Fibroblast of gingiva (primary cell): ENCODE measurements at regions not wholly inside any gene's neighbourhood (a gene's known extent, or its start where the extent isn't known, plus 50 kb on each side); places are given as distances from the start of the nearest gene placed in this dataset.
A peak's percentile ranks its signal among the peaks of the same experiment; 100 is the strongest.
"Not testable (repeated sequence)": the region's sequence is repeated elsewhere in the genome, so short reads cannot be mapped to it uniquely, and the experiment has no call there.

Experiments
- DNase-seq: peaks from one replicate; pipeline ENCODE4 v3.0.0-alpha.2; 2011; ENCODE audit warnings: low read depth

DNA sequence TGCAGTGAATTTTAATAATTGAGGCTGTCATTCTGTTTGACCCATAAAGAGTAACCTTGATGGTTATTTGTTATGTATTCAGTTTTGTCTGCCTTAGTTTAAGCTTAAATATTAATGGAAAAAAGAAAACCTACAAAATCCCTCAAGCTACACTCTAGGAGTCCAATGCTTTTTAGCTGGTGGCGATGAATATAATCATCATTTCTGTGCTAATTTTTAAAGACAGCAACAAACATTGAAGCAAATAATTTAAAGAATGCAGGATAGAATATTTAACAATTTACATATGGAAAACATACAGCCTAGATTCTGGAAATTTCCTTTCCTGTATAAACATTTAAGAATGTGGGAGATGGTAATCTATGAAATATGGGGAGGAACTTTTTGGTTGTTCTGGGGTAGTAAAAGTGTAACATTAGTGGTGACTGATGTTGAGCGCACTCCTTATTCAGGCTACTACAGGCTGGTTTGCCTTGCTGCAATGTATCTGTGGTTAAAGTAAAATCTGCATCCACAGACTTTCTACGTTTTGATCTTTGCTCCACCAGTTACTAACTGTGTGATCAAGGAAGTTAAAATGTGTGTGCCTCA lies 287.9 kb upstream of the DEFB112 start:
- no peak for DNase-seq

DNA sequence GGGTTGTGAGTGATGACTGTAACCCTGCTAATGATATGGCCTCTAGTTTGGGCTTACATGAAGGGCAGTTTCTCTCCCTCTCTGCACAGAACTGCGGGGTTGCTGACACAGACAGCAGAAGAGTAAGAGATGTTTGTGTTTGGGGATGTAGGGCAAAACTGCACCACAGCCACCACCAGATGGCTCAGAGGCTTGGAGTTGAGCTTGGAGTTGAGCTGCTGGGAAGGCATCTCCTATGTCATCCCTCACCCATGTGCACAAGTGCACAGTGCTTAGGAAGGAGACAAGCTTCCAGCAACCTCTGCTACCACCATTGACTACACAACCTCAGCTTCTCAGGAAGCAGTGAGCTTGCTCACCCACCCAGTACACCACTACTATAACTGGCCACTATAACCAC lies 303.9 kb upstream of the DEFB112 start:
- no peak for DNase-seq

DNA sequence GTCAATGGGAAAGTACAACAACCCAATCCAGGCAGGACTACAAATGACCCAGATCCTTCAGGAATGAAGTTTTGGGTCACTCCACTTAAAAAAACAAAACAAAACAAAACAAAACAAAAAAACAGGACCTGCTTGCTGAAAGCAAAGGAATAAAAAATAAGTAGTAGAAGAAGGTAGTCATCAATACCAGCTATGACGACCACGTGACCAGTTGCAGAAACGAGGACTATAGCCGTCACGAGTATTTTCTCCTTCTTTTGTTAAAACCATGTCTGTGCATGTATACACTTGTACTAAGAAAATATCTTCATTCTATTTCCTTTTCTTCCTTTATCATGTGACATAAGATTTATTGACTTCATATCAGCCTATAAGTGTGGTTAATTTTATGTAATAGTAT lies 308.4 kb upstream of the DEFB112 start:
- DNase-seq = no peak

DNA sequence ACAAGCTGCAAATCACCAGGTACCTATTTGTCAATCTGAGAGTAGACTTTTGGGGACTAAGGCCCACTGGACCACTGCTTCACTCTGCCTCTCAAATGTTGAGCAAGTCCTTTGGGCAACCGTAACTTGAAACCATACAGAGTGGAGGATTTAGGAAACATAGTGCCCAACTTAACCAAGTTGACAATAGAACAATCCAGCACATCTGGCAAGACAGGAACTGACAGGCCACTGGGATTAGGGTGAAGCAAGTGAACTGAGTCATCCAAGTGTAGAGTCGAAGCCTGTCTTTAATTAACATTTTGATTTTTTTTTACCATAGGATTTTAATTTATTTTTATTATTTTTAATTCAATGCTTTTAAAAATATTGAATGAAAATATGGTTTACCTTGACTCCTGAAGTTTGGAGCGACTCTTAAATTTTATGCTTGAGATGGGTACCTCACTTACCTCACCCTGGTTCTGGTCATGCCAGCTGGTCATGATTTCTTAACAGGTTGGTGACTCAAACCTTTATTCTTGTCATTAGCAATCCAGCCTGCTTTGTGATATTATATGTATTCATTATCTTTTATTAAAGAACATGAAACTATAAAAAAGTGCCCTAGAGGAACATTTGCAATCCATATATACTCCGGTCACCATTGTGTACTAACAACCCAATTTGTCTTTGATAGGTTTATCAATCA lies 312.1 kb upstream of the DEFB112 start:
- DNase-seq = peak; percentile 8

DNA sequence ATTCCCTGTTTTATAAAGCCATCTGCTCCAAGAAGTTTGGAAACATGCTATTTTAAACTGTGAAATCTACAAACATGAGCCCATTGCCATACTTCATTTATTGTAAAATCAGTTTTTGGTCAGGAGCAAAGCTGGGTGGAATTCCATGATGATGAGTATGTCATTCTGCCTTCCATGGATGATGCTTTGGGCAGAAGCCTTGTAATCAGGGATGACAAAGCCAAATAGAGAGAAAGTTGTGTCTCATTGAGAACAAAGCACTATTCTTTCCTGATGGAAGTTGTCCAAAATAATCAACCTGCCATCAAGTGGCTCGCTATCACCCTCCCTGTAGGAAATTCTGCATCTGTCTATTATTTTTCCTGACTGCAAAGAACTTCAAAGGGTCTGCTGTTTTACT lies 313.0 kb upstream of the DEFB112 start:
- no peak for DNase-seq

DNA sequence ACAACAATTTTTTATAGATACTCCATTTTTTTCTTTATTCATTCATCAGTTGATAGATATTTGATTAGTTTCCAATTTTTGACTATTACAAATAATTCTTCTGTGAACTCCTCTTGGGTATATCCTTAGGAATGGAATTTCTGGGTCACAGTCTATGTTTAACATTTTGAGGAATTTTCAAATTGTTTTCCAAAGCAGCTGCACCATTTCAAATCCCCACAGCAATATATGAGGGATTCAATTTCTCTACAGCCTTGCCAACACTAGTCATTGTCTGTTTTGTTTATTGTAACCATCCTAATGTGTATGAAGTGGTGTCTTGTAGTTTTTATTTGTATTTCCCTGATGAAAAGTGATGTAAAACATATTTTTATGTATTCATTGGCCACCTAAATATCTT lies 320.3 kb upstream of the DEFB112 start:
- no peak for DNase-seq

DNA sequence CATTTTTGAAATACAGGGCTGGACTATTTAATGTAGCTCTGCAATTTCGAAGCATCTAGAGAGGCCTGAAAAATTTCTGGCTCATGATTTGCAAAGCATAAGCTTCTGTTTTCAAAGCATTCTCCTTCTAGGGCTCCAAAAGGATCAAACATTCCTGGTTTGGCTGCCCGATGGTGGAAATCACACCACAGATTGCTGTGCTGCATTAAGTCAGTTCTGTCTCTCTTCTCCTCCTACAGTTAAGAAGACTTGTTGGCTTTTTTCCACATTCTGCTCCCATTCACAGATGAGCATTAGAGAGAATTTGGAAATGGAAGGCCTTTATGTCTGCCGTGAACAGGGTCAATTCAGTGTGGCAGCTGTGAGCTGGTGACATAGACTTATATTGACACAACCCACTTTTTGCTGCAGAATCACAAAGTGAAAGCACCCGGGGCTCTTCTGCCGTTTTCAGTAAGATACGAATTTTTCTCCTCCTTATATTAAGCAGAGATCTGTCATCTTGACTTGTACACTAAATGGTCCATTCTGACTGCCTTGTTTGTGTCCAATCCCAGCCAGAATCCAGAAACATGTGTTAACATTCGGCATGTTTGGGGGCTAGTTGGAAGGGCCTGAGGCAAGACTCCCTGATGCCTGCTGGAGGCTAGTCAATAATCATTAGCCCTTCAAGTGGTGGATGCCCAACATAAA lies 330.8 kb upstream of the DEFB112 start:
- no peak for DNase-seq

DNA sequence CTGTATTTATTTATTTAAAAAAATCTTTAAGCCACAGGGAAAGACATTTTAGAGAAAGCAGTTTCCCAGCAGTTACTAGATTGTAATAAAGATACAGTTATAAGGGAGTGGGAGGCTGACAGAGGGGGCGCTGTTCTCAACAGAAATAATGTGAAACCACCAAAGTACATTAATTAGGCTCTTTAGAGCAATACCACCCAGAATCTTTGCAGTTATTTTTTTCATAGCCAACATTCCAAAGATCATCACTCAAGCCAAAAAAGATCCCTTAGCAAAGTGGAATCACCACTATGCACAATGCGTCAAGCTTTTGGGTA lies 331.3 kb upstream of the DEFB112 start:
- DNase-seq = no peak

DNA sequence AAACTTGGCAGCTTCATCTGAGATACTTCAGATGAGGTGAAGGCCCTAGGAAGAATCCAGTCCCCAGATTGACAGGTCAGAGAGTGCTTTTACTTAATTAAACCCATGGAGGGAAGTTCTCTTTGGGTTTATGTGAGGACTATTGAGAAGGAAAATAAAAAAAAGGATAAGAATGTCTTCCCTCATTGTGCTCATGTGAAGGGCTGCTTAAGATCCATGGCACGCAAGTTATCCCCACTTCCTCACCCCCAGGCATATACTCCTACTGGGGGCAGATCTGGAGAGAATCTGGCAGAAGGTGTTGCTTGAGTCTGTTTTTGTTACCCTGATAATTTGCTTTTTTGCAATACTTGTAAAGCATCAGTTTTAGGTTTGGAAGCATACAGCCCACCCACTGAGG lies 322.9 kb upstream of the TFAP2D start:
- DNase-seq = no peak

DNA sequence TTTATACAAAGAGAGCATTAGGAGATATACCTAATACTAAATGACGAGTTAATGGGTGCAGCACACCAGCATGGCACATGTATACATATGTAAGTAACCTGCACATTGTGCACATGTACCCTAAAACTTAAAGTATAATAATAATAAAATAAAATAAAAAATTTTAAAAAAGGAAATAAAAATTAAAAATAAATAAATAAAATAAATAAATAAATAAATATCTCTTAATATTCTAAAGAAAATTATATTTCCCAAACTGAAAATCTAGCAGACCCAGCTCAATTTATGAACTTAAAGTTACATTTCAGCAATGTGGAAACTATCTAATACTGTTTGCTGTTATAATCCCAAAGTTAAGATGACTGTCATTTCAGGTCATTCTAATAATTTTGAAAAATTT lies 319.2 kb upstream of the TFAP2D start:
- DNase-seq = not testable (repeated sequence)

DNA sequence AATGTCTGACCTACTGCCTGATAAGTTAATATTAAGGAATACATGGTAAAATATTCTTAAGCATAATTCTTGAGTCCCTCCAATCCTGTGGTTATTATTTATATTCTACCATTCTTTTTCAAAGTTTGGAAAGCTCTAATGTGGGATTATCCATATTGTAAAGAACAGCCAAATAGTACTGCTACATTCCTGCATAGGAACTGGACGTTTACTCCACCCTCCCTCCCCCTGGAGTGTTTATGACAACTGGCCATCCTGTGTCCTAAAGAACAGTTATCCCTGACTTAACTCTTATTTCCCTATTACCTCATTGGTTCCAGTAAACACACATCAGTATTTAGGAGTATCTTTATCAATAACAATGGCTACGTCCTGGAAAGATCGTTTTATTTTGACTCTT lies 308.7 kb upstream of the TFAP2D start:
- DNase-seq = no peak

DNA sequence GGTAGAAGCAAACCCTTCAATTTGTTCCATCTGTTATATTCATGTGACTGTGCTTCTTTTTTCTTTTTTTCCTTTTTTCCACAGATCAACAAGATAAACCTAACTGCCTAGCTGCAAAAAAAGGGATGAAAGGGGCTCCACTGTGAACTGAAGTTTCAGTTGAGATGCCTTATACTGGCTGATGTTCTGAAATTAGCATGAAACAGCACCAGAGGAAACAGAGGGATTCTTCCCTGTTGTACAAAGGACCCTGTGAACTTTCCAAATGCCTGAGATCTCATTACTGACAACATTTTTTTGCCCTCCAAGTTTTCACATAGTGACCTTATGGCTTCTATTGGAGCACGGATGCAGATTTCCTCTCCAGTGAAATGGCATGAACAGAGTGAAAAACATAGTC lies 302.7 kb upstream of the TFAP2D start:
- no peak for DNase-seq

DNA sequence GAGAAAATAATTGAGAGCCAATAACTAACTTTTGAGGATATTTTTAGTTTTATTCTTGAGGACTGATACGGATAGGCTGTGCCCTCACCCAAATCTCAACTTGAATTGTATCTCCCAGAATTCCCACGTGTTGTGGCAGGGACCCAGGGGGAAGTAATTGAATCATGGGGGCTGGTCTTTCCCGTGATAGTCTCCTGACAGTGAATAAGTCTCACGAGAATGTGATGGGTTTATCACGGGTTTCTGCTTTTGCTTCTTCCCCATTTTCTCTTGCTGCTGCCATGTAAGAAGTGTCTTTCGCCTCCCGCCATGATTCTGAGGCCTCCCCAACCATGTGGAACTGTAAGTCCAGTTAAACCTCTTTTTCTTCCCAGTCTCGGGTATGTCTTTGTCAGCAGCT lies 292.3 kb upstream of the TFAP2D start:
- not testable (repeated sequence) for DNase-seq

DNA sequence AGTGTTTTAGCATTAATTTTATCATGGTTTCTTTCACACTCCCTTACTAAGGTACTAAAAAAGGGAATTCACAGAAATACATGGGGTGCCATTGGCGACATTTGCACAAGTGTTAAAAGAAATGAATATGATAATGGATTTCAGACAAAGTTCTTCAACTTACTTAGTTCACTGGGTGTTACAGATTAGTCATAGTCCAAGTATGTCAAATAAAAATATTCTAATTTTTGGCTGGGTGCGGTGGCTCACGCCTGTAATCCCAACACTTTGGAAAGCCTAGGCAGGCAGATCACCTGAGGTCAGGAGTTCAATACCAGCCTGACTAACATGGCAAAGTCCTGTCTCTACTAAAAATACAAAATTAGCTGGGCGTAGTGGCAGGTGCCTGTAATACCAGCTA lies 286.1 kb upstream of the TFAP2D start:
- no peak for DNase-seq

DNA sequence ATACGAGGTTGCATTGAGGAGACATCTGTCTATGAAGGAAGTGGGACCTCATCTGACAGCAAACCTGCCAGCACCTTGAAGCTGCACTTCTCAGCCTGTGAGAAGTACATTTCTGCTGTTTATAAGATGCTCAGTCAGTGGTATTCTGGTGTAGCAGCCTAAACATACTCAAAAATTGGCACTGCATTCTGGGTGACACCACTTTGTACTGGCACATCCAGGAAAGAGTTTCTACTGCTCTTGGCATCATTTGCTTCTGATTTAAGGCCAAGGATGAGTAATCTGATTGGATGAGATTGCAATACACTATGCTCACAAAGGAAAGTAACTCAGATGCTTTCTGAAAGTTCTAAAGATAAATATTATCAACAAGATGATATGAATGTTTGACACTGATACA lies 275.4 kb upstream of the TFAP2D start:
- no peak for DNase-seq

DNA sequence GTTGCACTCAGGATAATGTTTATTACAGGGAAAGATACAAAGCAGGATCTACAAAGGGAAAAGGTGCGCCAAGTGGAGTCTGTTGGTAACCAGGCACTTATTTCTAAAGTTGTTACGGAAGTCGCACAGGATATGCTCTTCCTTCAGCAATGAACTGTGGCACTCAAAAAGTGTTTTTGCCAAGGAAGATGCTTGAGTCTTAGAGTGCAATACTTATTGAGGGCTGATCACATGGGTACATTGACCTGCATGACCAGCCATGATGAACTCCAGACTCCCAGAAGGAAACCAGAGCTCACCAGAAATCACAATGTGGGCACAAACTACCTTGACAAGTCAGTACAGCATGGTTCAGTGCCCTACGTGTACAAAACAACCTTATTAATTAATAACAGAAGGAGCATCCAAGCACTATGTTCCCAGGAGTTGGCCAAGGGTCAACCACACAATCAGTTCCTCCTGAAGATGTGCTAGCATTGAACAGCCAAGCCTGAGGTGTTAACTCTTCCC lies 270.7 kb upstream of the TFAP2D start:
- DNase-seq = no peak

DNA sequence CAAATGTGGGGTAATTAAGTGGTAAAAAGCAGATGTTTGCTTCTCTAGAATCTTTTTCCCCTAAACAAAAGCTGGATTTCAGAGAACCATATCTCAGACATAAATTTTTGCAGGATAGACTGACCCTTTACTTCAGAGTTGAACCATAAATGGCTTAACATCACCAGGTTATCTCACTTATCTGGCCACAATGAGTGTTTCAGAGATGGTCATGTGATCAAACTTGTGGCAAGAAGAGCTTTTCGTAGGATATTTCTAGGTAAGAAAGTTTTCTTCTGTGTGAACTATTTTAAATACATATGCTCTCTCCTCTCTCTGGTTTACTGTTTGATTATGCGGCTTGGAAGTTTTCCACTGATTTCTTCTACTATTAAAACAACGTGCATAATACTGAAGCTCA lies 270.2 kb upstream of the TFAP2D start:
- no peak for DNase-seq

DNA sequence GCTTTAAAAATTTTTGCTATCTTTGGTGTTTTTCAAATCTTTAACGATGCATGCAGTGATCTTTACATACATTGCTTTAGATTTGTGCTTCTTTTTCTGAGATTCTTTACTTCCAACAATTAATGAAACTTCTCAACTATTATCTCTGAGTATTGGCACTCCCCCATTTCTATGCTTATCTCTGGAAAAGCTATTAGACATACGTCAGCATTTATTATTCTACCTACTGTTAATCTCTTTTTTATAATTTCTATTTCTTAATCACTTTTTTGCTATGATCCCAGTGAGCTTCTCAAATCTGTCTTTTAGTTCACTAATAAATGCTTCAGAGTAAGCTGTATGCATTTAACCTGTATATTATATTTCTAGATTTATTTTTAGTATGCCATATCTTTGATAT lies 264.2 kb upstream of the TFAP2D start:
- no peak for DNase-seq

DNA sequence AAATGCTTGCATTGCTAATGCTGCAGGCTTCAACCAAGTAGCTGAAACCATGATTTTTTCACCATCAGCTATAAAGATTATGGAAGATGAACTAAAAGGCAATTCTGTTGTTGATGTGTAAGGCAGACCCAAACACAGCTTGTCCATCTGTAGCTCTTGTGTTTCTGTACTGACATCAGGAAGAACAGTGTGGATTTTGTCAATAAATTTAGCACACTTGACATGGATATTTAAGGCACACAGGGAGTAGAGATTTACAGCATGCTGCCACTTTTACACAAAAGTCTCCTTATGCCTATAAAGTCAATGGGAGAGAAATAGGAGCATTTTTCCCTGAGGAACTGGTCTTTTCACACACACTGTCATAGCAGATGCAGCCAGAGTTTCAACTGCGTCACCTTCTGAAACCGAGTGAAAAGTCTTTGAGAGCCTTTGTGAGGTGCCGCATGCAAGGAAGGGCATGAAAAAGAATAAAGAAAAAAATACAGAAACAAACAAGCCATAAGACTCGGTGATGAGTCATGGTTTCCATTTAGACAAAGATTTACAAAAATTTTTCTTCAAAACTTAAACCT lies 261.4 kb upstream of the TFAP2D start:
- DNase-seq = no peak

DNA sequence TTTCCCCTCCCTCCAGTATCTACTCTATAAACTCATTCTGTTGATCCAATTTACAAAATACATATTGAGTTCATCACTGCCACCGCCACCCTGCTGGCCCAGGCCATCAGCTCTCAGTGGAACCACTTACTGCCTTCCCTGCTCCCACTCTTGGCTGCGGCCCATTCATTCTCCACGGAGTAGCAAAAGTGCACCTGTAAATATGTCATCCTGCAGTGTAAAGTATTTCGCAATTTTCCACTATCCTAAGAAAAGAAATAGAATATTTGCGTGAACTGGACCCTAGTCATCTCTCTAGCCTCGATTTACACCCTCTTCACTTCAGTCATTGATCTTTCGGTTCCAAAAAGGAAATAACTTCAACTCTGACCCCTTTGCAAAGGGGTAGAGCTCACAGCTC lies 258.3 kb upstream of the TFAP2D start:
- DNase-seq = no peak

DNA sequence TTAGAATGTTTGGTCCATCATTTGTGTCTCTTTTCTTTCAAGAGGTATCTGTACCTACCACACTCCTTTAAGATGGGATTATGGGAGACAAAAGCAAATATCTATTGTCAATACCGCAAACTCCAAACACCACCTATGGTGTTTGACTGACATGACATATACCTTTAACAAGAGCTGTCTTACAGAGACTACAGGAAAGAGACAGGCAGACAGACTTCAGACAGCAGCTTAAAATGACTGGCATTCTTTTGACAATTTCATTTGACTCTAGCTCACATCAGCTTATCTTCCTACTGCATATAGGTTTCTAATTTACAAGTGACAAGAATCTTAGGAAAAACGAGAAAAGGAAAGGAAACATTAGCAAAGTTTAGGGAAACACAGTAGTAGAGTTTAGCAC lies 256.0 kb upstream of the TFAP2D start:
- DNase-seq = no peak

DNA sequence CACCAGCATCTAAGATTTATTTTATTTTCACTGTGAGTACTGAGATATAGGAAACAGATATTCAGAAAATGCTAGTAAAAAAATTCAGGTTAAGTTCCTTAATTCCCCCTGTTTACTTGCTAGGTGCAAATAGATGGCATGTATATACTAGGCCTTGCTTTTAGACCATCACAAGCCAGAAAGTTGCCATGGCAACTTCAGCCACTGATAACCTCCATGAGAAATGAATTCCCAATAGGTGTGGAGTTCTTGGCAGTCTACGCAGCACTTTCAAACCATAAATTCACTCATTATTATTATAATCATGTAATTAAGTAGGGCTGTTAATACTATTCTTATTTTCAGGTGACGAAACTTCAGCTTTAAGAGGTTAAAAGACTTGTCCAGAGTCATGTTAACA lies 251.6 kb upstream of the TFAP2D start:
- DNase-seq = no peak

DNA sequence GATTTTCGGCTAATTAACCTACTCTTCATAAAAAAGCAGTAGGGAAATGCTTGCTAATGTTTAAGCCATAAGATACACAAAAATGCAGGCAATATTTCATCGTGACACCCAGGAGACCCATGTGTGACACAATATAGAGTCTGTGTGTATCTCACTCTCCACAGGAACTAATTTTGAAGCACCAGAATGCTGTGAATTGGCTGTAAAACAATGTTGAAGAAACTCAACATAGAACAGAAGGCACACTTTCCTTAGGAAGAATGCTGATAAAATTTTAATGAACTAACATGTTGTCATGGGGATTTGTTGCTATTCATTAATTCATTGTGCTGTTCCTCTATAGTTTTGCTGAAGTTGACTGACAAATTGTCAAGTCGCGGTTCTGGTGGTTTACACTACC lies 249.4 kb upstream of the TFAP2D start:
- DNase-seq = no peak
